ENCODE measurements at regions not wholly inside any gene's neighbourhood (a gene's known extent, or its start where the extent isn't known, plus 50 kb on each side); places are given as distances from the start of the nearest gene placed in this dataset.

GRCh38 chr9:79028101-79028500 is 543.7 kb upstream of the TLE4 start:
- TF ChIP-seq EP300 (IDR thresholded peaks at IDR 0.05; ENCODE audit: low read depth) (no peak), CTCF (IDR thresholded peaks at IDR 0.05) (no peak)

Data from transverse colon (tissue), 3 donors.